ENCODE measurements at regions not wholly inside any gene's neighbourhood (a gene's known extent, or its start where the extent isn't known, plus 50 kb on each side); places are given as distances from the start of the nearest gene placed in this dataset.

- TF ChIP-seq CTCF (IDR thresholded peaks at IDR 0.05; ENCODE audit: low read length): no peak
- no peak for TF ChIP-seq EZH2 (optimal IDR thresholded peaks at IDR 0.05; ENCODE audit: low read depth, low read length)
- no peak for TF ChIP-seq EZH2phosphoT487 (IDR thresholded peaks at IDR 0.05; ENCODE audit: low read length)
These were observed 1644.9 kb downstream of the SUCLG1 start for GRCh38 chr2:82814146-82814545.
